Stimulated activated naive CD8-positive, alpha-beta T cell treated with anti-CD3 and anti-CD28 coated beads, Interleukin-15, amount 100 ng/mL, for 72 hours (primary cell): ENCODE measurements at regions not wholly inside any gene's neighbourhood (a gene's known extent, or its start where the extent isn't known, plus 50 kb on each side); places are given as distances from the start of the nearest gene placed in this dataset.
"Not testable (repeated sequence)": the region's sequence is repeated elsewhere in the genome, so short reads cannot be mapped to it uniquely, and the experiment has no call there.

Experiments
- ATAC-seq: fragments of 150-1000 bp; cut with Tn5 transposase; 2 replicates; pipeline ENCODE4 v1.10.0; 2021; ENCODE audit warnings: mild to moderate bottlenecking, moderate library complexity
- DNase-seq, 2 donors: peaks; one replicate each; pipeline ENCODE4 v3.0.0; 2021 to 2022
- H3K27ac Mint-ChIP-seq, 2 donors: one replicate each; pipeline ENCODE4 v1.8.0; 2022; ENCODE audit warnings: mild to moderate bottlenecking in 2 of 2, mixed read lengths in 2 of 2, moderate library complexity in 2 of 2
- H3K27me3 Mint-ChIP-seq: one replicate; pipeline ENCODE4 v1.8.0; 2022; ENCODE audit warnings: mixed read lengths
- H3K4me1 Mint-ChIP-seq: one replicate; pipeline ENCODE4 v1.8.0; 2022; ENCODE audit warnings: mild to moderate bottlenecking, mixed read lengths
- H3K4me3 Mint-ChIP-seq, 2 donors: one replicate each; pipeline ENCODE4 v1.8.0; 2022; ENCODE audit warnings: mild to moderate bottlenecking in 2 of 2, mixed read lengths in 2 of 2, moderate library complexity in 1 of 2
- H3K9me3 Mint-ChIP-seq, 2 donors: one replicate each; pipeline ENCODE4 v1.8.0; 2022; ENCODE audit warnings: mixed read lengths in 2 of 2

DNA sequence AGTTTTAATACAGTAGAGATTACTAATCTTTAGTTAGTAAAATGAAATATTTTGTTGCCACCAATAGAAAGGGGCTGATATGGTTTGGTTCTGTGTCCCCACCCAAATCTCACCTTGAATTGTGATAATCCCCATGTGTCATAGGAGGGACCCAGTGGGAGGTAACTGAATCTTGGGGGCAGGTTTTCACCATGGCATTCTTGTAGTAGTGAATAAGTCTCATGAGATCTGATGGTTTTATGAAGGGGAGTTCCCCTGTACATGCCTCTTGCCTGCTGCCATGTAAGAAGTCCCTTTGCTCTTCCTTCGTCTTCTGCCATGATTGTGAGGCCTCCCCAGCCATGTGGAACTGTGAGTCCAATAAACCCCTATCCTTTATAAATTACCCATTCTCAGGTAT lies 285.9 kb downstream of the BCL2L11 start:
- peak; percentile 55 for ATAC-seq
- not testable (repeated sequence) for H3K27me3 Mint-ChIP-seq, H3K27ac Mint-ChIP-seq, H3K9me3 Mint-ChIP-seq, H3K4me3 Mint-ChIP-seq, H3K4me1 Mint-ChIP-seq, DNase-seq

DNA sequence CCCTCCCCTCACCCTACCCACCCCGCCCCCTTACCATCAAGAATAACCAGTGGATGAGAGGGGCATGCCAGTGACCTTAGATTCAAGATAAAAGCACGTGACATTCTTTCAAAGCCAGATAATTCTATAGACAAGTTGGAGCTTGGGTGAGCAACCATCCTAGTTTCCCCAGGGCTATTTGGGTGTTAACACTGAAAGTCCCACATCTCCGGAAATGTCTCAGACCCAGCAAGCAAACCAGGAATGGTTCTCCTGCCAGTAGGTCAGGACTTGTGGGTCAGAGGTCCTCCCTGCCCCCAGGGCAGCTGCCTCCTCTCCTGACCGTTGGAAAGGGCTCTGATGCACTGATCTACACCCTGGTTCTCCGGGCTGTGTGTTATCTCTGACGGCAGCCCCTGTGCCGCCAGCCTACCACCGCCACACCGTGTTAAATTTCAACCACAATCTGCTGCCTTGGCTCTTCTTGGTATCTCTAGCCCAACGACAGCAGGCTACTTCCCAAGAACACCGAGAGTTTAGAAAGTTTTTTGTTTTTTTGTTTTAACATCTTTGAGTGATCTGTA lies 287.0 kb downstream of the BCL2L11 start:
- H3K27me3 Mint-ChIP-seq, ATAC-seq, DNase-seq, H3K4me3 Mint-ChIP-seq, H3K4me1 Mint-ChIP-seq, H3K27ac Mint-ChIP-seq, H3K9me3 Mint-ChIP-seq: not testable (repeated sequence)

- not testable (repeated sequence) for DNase-seq, H3K4me3 Mint-ChIP-seq, H3K9me3 Mint-ChIP-seq, H3K27me3 Mint-ChIP-seq, ATAC-seq, H3K27ac Mint-ChIP-seq
- H3K4me1 Mint-ChIP-seq, result peaks cover 15% of the 10 kb centered on the region
Measured at GRCh38 chr2:111410868-111411406, 290.2 kb downstream of the BCL2L11 start.

DNA sequence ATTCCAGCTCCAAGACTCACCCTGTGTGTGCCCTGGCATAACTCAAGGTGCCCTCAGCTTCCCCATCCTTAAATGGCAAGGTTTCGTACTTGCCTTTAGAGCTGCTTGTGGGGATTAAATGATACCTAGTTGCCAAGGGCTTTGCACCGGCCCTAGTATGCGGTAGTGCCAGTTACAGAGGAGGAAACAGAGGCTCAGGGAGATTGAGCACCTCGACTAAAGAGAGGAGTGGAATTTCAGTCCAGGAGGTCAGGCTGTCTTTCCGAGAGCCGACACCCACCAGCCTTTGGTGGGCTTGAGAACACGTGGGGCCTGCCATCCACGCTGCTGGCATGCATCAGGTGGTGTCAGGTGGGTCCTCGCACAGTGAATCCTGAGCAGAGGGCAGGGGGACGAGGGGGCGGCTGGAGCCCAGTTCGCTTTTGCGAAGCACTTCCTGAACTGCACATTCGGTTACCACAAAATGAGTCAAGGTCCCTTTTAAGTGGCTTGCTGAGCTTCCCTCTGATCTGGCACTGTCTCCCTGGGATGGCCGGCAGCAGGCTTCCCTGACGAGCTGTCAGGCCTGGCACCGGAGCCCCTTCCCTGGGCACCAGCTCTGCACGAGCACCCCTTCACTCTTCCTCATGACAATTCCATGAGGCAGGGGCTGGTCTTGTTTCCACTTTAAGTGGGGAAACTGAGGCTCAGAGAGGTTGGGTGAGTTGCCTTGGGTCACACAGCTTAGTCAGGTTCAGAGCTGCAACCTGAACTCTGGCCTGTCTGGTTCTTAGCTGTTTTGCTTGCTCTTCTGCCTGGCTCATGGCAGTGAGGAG lies 291.4 kb downstream of the BCL2L11 start:
- peak; percentile 75 for ATAC-seq
- H3K4me3 Mint-ChIP-seq, H3K27me3 Mint-ChIP-seq, H3K9me3 Mint-ChIP-seq, DNase-seq, H3K27ac Mint-ChIP-seq: not testable (repeated sequence)
- peaks cover 22% of the 10 kb centered on the region for H3K4me1 Mint-ChIP-seq

GRCh38 chr2:111412841-111413650 lies 292.3 kb downstream of the BCL2L11 start:
- peak; percentile 48 for ATAC-seq
- peaks cover 24% of the 10 kb centered on the region for H3K4me1 Mint-ChIP-seq
- peak overlapping the region in 1 of 2 donors; percentile 37 for H3K4me3 Mint-ChIP-seq
- peak overlapping the region in 1 of 2 donors; percentile 63 for H3K27ac Mint-ChIP-seq
- H3K27me3 Mint-ChIP-seq, DNase-seq, H3K9me3 Mint-ChIP-seq: not testable (repeated sequence)

- H3K27ac Mint-ChIP-seq, DNase-seq, H3K4me3 Mint-ChIP-seq, H3K27me3 Mint-ChIP-seq, ATAC-seq, H3K9me3 Mint-ChIP-seq: not testable (repeated sequence)
- H3K4me1 Mint-ChIP-seq, result peaks cover 28% of the 10 kb centered on the region
Measured at GRCh38 chr2:111413950-111414349, 293.2 kb downstream of the BCL2L11 start.

DNA sequence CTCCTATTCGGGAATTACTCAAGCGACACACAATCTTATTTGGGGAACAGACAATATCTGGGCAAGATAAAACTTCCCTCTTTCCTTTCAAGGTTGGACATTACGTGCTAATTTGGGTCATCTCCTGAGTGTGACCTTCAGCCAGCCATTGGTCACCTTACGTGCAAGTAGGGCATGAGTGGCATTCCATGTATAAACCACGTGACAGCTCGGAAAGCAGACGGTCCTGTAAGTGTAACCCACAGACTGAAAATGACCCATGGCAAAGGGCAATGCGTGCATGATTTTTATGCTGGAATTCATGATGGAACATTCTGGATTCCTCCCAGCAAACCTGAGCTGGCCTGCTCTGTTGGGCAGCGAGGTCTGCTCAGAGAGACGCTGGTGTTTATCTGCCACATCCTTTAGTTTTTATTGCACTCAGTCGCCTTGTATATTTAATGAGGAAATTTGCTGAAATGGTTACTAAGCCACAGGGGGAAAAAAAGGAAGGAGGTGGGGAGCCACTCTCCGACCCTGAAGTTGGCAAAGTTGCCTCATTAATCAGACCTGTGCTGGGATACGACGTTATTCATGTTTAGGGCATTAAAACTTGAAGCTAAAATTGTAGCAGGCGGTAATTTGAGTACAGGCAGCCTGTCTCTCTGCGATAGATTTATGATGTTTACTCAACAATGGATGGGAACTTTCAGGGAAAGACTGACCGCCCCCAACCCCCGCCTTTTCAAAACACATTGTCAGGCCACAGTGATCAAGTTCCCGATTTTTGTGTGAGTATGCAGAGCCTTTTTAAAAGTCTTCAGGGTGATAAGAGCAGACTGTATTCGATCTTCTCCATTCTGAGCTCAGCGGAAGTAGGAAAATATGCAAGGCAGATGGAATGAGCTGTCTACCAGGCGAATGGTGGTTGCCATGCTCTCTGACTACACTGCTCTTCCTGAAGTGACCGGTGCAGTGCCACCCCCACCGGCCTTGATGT lies 295.3 kb downstream of the BCL2L11 start:
- H3K27ac Mint-ChIP-seq, H3K9me3 Mint-ChIP-seq, H3K4me3 Mint-ChIP-seq, DNase-seq, H3K27me3 Mint-ChIP-seq, ATAC-seq: not testable (repeated sequence)
- H3K4me1 Mint-ChIP-seq, result peaks cover 28% of the 10 kb centered on the region

- H3K4me3 Mint-ChIP-seq, H3K27me3 Mint-ChIP-seq, H3K9me3 Mint-ChIP-seq, H3K27ac Mint-ChIP-seq, DNase-seq: not testable (repeated sequence)
- peak; percentile 31 for ATAC-seq
- peaks cover 22% of the 10 kb centered on the region for H3K4me1 Mint-ChIP-seq
Measured at GRCh38 chr2:111417026-111417425, 296.3 kb downstream of the BCL2L11 start.

DNA sequence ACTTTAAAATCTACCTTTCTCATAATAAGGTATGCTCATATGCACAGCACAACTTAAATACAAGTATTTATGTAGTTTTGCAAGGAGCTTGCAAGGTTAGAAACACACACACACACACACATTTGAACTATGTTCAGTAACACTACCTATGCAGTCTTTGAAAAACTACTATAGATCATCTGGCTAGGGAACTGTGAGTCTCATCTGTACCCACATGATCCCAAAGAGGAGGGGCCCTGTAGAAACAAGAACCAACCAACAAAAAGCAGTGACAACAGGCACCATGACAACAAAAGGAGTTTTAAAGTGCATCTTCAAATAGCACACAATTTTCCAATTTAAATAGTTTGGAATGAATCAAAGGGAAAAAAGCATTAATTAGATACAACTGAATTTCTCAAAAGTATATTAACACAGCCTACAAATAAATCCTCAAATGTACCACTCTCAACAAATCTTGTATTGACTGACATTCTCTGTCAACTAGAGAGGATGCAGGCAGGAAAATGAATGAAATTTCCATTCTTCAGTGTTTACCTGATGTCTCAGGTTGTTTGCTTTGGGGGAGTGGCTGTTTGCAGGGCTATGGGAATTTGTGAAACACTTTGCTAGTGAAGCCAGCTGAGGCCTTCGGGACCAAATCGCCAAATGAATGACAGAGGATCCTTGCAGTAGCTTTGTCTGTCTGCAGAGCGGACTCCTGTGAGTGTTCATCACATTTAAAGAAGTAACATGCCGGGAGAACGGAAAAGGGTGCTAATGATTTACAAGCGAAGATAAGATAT lies 297.6 kb downstream of the BCL2L11 start:
- not testable (repeated sequence) for DNase-seq, H3K9me3 Mint-ChIP-seq, ATAC-seq, H3K4me3 Mint-ChIP-seq, H3K27ac Mint-ChIP-seq, H3K27me3 Mint-ChIP-seq
- H3K4me1 Mint-ChIP-seq, result peaks cover 20% of the 10 kb centered on the region

DNA sequence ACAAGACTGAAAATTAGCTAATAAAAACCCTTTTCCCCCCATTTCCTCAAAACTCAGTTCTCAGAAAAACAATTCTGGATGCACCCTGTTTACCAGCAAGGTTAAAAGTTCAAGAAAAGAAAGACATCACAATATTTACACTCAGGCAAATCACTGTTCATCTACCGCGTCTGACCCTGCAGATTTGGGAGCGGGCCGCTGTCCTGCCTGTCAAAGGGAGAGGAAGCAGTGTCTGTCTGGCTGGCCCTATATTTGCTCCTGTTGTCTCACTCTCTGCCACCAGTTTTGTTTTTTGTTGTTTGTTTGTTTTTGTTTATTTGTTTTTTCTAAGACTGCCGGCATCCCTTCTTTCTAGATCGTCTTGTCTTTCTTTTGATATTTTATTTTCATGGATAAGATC lies 299.4 kb downstream of the BCL2L11 start:
- ATAC-seq, result not testable (repeated sequence)

GRCh38 chr2:111420835-111421234 lies 300.1 kb downstream of the BCL2L11 start:
- not testable (repeated sequence) for H3K27ac Mint-ChIP-seq, DNase-seq, H3K27me3 Mint-ChIP-seq, H3K4me3 Mint-ChIP-seq, ATAC-seq, H3K9me3 Mint-ChIP-seq
- H3K4me1 Mint-ChIP-seq, result peaks cover 22% of the 10 kb centered on the region

More for the DNA sequence above, 299.4 kb downstream of the BCL2L11 start:
- peaks cover 17% of the 10 kb centered on the region for H3K4me1 Mint-ChIP-seq
- H3K27me3 Mint-ChIP-seq, H3K27ac Mint-ChIP-seq, H3K4me3 Mint-ChIP-seq, DNase-seq, H3K9me3 Mint-ChIP-seq: not testable (repeated sequence)

DNA sequence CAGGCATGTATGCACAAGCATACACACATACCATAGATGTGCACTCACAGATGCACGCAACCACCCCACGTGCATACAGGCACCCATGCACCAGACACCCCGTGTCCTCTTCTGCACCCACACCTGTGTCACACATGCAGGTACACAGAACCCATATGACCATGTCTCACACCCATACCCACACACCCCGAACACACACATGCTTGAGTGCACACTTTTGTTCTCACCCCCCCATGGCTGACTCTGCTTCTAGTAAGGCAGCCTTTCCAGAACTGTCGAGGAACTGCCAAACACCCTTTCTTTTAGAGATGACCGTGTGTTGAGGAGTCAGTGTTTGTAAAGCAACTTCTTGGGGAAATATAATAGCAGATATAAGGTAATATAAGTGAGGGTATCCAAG lies 301.2 kb downstream of the BCL2L11 start:
- H3K4me3 Mint-ChIP-seq, H3K27me3 Mint-ChIP-seq, ATAC-seq, DNase-seq, H3K9me3 Mint-ChIP-seq, H3K27ac Mint-ChIP-seq: not testable (repeated sequence)
- H3K4me1 Mint-ChIP-seq, result peaks cover 15% of the 10 kb centered on the region

GRCh38 chr2:111422562-111422961 lies 301.8 kb downstream of the BCL2L11 start:
- H3K4me1 Mint-ChIP-seq, result peaks cover 21% of the 10 kb centered on the region
- H3K4me3 Mint-ChIP-seq, H3K27ac Mint-ChIP-seq: not testable (repeated sequence)

DNA sequence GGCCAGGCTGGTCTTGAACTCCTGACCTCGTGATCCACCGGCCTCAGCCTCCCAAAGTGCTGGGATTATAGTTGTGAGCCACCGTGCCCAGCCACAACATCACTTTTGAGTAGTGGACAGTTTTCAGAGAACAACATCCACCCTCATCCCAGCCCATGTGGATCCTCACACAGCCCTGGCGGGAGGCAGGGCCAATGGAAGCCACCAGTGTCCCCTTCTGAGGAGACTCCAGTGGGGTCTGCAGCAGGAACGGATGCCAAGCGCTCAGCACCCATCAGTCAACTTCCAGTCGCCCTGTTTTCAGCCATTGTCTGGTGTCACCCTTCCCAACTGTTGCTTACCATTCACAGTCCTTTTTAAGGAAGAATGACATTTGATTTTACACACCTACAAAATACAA lies 302.5 kb downstream of the BCL2L11 start:
- H3K4me1 Mint-ChIP-seq, result peaks cover 22% of the 10 kb centered on the region
- H3K9me3 Mint-ChIP-seq, ATAC-seq, H3K27ac Mint-ChIP-seq, H3K27me3 Mint-ChIP-seq, H3K4me3 Mint-ChIP-seq, DNase-seq: not testable (repeated sequence)

More at GRCh38 chr2:111422562-111422961, 301.8 kb downstream of the BCL2L11 start:
- DNase-seq, H3K27me3 Mint-ChIP-seq, H3K9me3 Mint-ChIP-seq, ATAC-seq: not testable (repeated sequence)
